Lung (tissue), 11 donors: ENCODE measurements at regions not wholly inside any gene's neighbourhood (a gene's known extent, or its start where the extent isn't known, plus 50 kb on each side); places are given as distances from the start of the nearest gene placed in this dataset.

Experiments
- ATAC-seq: fragments of 200-7000 bp; cut with Tn5 transposase; one replicate; pipeline ENCODE4 v1.9.1; 2020; ENCODE audit warnings: moderate number of reproducible peaks; ENCODE audit not compliant: insufficient read depth, low FRiP score
- DNase-seq, 3 donors: peaks; one replicate each; pipeline ENCODE4 v3.0.0-alpha.2; 2013 to 2017
- H3K27ac ChIP-seq, 2 donors: one replicate each; pipeline ENCODE4 v1.5.1; 2013; ENCODE audit warnings: mild to moderate bottlenecking in 2 of 2, moderate library complexity in 2 of 2, control low read depth in 1 of 2, inconsistent platforms in 1 of 2, low read depth in 1 of 2, low read length in 1 of 2
- H3K27me3 ChIP-seq, 3 donors: one replicate each; pipeline ENCODE4 v1.5.1; 2013; ENCODE audit warnings: low read length in 2 of 3; ENCODE audit not compliant: control insufficient read depth in 3 of 3, insufficient read depth in 3 of 3
- H3K36me3 ChIP-seq, 4 donors: one replicate each; pipeline ENCODE4 v1.5.1; 2013; ENCODE audit warnings: low read length in 4 of 4, mild to moderate bottlenecking in 1 of 4, moderate library complexity in 1 of 4; ENCODE audit not compliant: control insufficient read depth in 4 of 4, insufficient read depth in 4 of 4
- H3K4me1 ChIP-seq, 5 donors: one replicate each; pipeline ENCODE4 v1.5.1; 2013; ENCODE audit warnings: low read length in 5 of 5, mild to moderate bottlenecking in 2 of 5, moderate library complexity in 1 of 5; ENCODE audit not compliant: control insufficient read depth in 5 of 5, insufficient read depth in 5 of 5
- H3K4me3 ChIP-seq: one replicate; pipeline ENCODE4 v1.5.1; 2013; ENCODE audit warnings: mild to moderate bottlenecking, control low read depth, moderate library complexity
- H3K9ac ChIP-seq, 2 donors: one replicate each; pipeline ENCODE4 v1.5.1; 2013; ENCODE audit warnings: low read length in 2 of 2, control low read depth in 1 of 2; ENCODE audit not compliant: insufficient read depth in 1 of 2
- H3K9me3 ChIP-seq, 4 donors: one replicate each; pipeline ENCODE4 v1.5.1; 2013; ENCODE audit warnings: low read length in 3 of 4, mild to moderate bottlenecking in 1 of 4, moderate library complexity in 1 of 4; ENCODE audit not compliant: control insufficient read depth in 4 of 4, insufficient read depth in 3 of 4
- CTCF ChIP-seq: IDR thresholded peaks from 2 replicates; pipeline ENCODE4 v1.5.1; 2012; ENCODE audit warnings: mild to moderate bottlenecking; ENCODE audit errors: control extremely low read depth, extremely low read depth
- WGBS, 2 donors: extraction: QIAGEN DNeasy Blood & Tissue Kit; methylation state at CpG; one replicate each; pipeline ENCODE4 v1.1.7; 2013; 5-methylcytosine and 5-hydroxymethylcytosine counted together
- donor health status: control.
- donor health status: control.
- donor health status: Bipolar disorder and iron deficiency.
- donor health status: healthy.
- donor health status: DM: yes; HTN: yes; CAD: no.

GRCh38 chr18:5061785-5062184 is 135.3 kb downstream of the AKAIN1 start:
- TF ChIP-seq CTCF, result no peak
- Histone ChIP-seq H3K27me3 (no peaks in the 10 kb centered on the region), H3K36me3 (no peaks in the 10 kb centered on the region), H3K9me3 (no peaks in the 10 kb centered on the region), H3K9ac (no peak overlapping the region), H3K27ac (no peak overlapping the region), H3K4me1 (peaks cover 0 to 5% (median 0%) of the 10 kb centered on the region in 5 donors), H3K4me3 (no peak overlapping the region)
- DNase-seq, result no peak
- no peak for ATAC-seq
- WGBS, 2 donors, result 78 to 84% methylated on average over 2 of the region's 2 CpGs

GRCh38 chr18:5060543-5060942 is 136.5 kb downstream of the AKAIN1 start:
- Histone ChIP-seq H3K4me1 (peaks cover 0 to 5% (median 0%) of the 10 kb centered on the region in 5 donors), H3K9ac (no peak overlapping the region), H3K27ac (no peak overlapping the region), H3K4me3 (no peak overlapping the region), H3K27me3 (no peaks in the 10 kb centered on the region), H3K9me3 (no peaks in the 10 kb centered on the region), H3K36me3 (no peaks in the 10 kb centered on the region)
- whole genome bisulfite sequencing, 2 donors, result 91 to 95% methylated on average over 3 of the region's 3 CpGs
- ATAC-seq (no peak), DNase-seq (no peak)
- TF ChIP-seq CTCF, result no peak

GRCh38 chr18:5059696-5060032 is 137.4 kb downstream of the AKAIN1 start:
- no peak for DNase-seq
- no peak overlapping the region for H3K9ac ChIP-seq
- 18 to 30% methylated on average over 2 of the region's 2 CpGs for WGBS, 2 donors
- no peak for TF ChIP-seq CTCF
- H3K4me3 ChIP-seq, result no peak overlapping the region
- ATAC-seq, result no peak
- H3K27ac ChIP-seq, result no peak overlapping the region
- H3K36me3 ChIP-seq, result no peaks in the 10 kb centered on the region
- no peaks in the 10 kb centered on the region for H3K27me3 ChIP-seq
- H3K9me3 ChIP-seq, result no peaks in the 10 kb centered on the region
- H3K4me1 ChIP-seq, result peaks cover 0 to 5% (median 0%) of the 10 kb centered on the region in 5 donors
